Tibial nerve (tissue), 4 donors: ENCODE measurements at regions not wholly inside any gene's neighbourhood (a gene's known extent, or its start where the extent isn't known, plus 50 kb on each side); places are given as distances from the start of the nearest gene placed in this dataset.

Experiments
- EP300 ChIP-seq, 2 donors: sonication (generic); formaldehyde crosslinking; IDR thresholded peaks; one replicate each; pipeline ENCODE4 v1.6.1; 2017; ENCODE audit warnings: antibody characterized with exemption in 2 of 2, mild to moderate bottlenecking in 1 of 2
- TF ChIP-seq, protein P1 (sequence below), 5 experiments: fragments of 200-600 bp in 3 of 5; fragments of 450-650 bp in 2 of 5; sonication (generic) in 3 of 5; IDR thresholded peaks; one replicate each; pipeline ENCODE4 v1.5.1; 2016 to 2019; ENCODE audit warnings: antibody characterized with exemption in 5 of 5, mild to moderate bottlenecking in 3 of 5, moderate library complexity in 2 of 5

- TF ChIP-seq, protein P1, sequence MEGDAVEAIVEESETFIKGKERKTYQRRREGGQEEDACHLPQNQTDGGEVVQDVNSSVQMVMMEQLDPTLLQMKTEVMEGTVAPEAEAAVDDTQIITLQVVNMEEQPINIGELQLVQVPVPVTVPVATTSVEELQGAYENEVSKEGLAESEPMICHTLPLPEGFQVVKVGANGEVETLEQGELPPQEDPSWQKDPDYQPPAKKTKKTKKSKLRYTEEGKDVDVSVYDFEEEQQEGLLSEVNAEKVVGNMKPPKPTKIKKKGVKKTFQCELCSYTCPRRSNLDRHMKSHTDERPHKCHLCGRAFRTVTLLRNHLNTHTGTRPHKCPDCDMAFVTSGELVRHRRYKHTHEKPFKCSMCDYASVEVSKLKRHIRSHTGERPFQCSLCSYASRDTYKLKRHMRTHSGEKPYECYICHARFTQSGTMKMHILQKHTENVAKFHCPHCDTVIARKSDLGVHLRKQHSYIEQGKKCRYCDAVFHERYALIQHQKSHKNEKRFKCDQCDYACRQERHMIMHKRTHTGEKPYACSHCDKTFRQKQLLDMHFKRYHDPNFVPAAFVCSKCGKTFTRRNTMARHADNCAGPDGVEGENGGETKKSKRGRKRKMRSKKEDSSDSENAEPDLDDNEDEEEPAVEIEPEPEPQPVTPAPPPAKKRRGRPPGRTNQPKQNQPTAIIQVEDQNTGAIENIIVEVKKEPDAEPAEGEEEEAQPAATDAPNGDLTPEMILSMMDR (IDR thresholded peaks at IDR 0.05): no peak
- no peak for TF ChIP-seq EP300 (IDR thresholded peaks at IDR 0.05)
These were observed 106.6 kb upstream of the FOXN2 start for GRCh38 chr2:48207851-48208250.
